SKM-1 (cell line): ENCODE measurements at regions not wholly inside any gene's neighbourhood (a gene's known extent, or its start where the extent isn't known, plus 50 kb on each side); places are given as distances from the start of the nearest gene placed in this dataset.
"Not testable (repeated sequence)": the region's sequence is repeated elsewhere in the genome, so short reads cannot be mapped to it uniquely, and the experiment has no call there.

Experiments used
- DNase-seq: peaks from one replicate; lab custom pipeline; 2025; ENCODE audit not compliant: unreplicated experiment; lab: John Stamatoyannopoulos, UW

DNA sequence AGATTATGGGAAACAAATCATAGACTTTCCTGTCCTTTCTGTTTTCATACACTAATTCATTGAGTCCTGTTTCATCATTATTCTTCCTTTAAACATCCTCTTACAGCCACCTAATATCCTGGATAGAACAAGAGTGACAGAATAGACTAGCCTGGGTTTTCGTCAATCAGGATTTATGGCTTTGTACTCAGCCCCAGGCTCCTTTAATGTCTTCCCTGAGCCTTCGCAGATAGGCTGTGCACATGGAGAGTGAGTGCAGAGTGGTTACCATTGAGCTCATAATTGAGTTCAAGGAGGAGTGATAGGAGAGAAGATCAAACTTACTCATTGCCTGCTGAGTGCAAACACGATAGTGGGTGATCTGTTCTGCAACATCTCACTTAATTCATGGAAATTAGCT is 304.9 kb downstream of the TDRD3 start:
- DNase-seq, result no peak

DNA sequence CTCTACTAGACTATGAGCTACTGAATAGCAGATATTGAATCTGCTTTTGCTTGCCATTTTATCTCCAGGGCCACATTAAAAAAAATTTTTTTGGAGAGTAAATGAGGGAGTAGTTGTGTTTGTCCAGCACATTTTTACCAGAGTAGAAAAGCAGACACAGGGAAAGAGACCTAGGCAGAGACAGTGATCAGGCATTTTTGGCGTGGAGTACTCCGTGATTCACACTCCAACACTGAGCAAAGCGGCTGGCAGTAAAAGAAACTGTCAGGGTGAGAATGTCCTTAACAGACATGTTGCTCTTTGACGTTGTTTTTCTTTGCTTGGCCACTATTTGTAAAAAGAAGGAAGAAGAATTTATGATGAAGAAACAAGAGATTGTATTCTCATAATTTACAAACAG is 304.0 kb downstream of the TDRD3 start:
- DNase-seq, result no peak

DNA sequence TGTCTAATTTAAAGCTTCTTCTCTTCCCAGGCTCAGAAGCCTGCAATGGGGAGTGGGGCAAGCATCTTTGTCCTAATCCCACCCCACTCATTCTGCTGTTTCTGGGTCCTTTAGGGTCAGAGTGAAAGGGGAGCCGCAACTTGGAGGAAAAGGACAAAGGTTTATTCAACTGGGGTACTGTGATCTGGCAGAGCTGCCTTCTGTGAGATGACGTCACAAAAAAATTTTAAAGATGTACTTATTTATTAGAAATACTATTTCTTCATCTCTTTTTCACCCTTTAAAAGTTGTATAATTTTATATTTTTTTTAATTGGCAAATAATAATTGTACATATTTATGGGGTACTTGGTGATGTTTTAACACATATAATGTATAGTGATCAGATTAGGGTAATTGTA is 302.6 kb downstream of the TDRD3 start:
- no peak for DNase-seq

DNA sequence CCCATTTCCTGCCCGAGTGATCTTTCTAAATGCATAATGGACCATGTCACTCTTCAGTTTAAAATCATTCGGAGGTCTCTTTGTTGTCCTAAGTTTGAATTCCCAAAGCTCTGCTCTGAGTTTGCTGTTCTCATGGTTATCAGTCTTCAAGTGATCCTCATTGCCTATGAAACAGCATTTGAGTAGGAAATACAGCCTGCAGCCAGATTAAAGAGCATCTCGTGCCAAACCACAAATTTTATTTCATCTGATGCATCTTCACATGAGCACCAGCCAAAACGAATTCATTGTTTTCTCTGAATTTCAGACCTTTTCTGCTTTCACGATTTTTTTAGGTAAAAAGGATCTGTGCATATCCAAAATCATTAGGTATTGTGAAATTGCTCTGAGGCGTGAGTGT is 299.6 kb downstream of the TDRD3 start:
- DNase-seq, result no peak

DNA sequence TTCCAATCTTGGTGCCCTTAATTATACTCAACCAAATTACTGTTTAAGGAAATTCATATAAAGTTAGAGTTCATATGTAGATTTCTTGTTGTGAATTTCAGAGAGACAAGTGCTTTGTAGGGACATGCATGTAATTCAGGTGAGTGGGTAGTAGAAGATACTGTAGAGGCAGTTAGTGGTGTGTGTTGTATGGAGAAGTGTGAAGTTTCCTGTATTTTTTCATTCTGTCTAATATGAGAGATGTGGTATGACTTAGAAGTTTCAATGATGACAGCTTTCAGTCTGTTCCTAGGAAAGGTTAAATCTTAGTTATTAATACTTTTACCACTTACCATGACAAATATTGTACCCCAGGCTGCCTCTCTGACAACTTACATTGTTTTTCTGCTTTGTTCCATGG is 294.2 kb downstream of the TDRD3 start:
- DNase-seq, result no peak

DNA sequence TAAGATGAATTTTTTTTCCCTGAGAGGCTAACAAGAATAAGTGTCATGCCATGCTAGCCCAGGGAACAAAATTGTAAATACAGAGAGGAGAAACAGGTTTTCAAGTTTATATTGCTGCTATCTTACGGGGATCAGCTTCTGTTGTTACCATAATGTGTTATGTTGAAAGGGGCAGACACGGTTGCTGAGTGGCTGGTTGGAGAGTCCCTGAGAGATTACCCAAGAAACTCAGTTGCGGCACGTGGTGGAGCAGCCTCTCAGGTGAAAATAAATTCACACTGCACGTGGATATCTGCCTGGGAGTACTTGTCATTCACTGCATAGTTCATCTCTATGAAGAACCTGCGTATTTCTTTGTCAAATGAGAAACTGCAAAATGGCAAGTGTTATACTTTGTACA is 293.6 kb downstream of the TDRD3 start:
- no peak for DNase-seq

DNA sequence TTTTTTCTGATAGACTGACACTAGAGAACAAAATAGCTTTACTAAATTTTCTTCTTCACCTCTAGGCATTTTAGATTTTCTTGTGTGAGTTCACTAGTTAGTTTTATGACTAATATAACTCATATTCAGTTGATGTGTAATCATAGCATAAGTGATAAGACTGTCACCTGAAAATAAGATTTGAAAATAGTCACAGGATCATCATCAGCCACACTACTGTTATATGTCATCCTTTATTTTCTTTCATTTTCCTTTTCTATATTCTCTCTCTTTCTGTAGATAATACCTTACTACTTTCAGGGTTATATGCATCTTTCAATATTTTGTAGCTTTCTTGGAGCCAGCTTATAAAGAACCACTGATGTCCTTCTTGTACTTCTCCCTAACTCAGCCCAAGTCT is 292.6 kb downstream of the TDRD3 start:
- DNase-seq, result no peak

DNA sequence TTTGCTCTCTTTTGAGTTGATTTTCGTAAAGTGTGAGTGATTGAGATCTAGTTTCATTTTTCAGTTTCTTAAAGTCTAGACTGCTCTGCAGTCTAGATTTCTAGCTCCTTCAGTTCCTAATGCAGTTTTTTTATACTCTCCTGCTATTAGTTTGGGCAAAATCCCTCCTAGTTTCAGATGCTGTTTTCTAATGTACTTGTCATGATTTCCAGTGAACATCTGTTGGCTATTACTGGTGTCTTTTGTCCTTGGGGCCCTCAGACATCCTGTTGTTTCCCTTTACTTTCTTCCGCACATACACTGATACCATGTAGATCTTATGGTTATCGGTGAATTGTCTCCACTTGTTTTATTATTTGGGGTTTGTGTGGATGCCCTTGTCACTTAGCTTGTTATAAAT is 292.1 kb downstream of the TDRD3 start:
- DNase-seq, result no peak

DNA sequence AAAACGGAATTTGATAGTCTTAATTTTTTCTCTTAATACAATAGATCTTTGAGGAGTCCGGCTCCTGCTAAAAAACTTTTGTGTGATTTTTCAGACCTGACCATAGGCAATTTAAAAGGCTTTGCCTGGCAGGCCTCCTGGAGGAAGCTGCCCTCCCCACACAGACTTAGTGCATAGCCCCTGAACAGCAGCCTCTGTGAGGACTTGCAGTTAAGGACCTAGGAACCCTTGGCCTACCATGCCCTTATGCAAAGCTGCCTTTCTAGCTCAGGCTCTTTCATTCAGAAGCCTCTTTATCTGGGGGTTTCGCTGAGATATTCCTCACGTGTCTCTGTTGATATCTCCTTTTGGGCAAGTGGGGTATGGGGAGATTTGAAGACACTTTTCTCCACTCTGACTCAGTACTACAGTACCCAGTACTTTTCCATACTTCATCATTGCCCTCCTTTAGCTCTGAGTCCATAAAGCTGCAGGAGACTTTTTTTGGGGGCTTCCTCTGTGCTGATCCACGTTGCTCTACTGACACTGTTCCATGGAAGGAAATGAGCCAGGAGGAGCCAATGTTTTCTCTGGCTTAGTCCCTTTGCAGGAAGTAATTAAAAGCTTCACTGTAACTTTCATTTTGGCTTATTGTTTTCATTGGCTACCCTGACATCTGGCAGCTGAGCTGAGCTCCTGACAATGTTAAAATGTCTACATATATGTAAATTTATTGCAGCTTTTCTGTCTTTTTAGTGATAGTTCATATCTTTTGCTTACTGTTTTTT is 283.1 kb downstream of the TDRD3 start:
- no peak for DNase-seq

DNA sequence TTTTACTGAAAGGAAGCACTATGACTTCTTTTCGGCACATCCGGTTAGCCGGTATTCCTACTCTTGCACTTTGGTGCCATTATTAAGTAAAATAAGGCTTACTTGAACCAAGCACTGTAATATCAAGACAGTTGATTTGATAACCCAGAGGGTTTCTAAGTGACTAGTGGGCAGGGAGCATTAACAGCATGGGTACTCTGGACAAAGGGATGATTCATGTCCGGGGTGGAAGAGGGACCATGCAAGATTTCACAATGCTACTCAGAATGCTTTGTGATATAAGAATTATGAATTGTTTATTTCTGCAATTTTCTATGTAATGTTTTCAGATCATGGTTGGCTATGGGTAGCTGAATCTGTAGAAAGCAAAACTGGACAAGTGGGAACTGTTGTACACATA is 282.1 kb downstream of the TDRD3 start:
- DNase-seq, result no peak

DNA sequence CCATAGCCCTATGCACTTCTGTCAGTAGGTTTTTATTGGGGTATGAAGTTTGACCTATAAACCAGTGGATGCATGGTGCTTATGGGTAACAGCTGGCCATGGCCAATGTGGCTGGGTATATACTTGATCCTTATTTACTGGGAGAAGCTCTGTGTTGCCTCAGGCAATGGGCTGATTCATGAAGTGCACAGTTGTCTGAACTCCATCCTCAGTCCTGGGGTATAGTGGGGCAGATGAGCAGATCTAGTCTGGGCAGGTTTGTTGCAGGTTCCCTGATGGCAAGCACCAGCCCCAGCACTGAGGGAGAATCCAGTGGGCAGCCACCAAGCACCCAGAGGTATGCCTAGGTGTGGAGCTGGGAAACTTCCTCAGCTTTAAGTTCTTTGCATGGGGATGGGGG is 274.4 kb downstream of the TDRD3 start:
- DNase-seq, result no peak

DNA sequence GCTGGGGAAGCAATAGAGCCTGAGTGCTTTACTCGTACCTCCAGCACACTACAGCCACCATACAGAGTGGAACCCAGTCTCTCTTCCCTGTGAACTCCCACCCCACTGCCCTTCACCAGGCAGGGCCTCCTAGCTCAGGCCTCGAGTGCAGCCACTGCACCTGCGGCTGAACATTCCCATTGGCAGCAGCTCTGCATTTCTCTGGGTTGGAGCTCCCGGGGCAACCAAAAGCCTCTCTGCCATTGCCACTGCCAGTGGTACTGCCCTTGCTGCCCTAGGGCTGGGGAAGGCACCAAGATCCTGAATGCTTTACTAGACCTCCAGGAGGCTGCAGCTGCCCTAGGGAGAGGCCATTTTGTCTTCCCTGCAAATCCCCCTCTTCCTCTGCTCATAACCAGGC is 266.8 kb downstream of the TDRD3 start:
- no peak for DNase-seq

DNA sequence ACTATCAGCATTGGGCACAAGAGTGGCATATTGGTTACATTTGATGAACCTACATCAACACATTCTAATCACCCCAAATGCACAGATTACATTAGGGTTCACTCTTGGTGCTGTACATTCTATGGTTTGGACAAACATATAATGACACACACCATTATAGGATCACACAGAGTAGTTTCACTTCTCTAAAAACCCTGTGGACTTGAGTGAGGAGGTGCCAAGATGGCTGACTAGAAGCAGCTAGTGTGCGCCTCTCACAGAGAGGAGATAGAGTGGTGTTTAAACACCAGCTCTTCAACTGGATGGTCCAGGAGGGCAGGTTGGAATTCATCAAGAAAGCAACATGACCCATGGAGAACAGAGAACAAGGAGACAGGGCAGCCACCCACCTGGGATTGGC is 265.6 kb downstream of the TDRD3 start:
- no peak for DNase-seq

DNA sequence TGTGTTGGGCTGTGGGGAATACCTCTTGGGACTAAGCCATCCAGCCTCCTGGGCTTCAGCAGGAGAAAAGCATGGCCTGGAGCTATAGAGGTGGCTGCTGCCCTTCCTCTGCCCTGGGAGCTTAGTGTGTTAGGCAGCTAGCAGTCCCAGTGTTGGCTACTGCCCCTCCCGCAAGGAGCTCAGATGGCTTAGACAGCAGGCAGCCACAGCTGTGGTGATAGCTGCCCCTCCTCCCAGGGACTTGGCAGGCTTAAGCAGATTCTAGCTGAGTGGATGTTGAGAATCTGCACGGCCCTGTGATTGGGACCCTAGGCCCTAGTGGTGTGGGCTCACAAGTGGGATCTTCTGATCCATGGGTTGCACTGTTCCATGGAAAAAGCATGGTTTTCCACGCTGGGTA is 264.5 kb downstream of the TDRD3 start:
- no peak for DNase-seq

DNA sequence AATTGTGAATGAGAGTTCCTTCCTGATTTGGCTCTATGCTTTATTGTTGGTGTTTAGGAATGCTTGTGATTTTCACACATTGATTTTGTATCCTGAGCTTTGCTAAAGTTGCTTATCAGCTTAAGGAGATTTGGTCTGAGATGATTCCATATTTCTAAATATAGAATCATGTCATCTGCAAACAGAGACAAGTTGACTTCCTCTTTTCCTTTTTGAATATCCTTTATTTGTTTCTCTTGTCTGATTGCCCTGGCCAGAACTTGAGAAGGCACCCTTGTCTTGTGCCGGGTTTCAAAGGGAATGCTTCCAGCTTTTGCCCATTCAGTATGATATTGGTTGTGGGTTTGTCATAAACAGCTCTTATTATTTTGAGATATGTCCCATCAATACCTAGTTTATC is 260.6 kb downstream of the TDRD3 start:
- DNase-seq, result not testable (repeated sequence)

DNA sequence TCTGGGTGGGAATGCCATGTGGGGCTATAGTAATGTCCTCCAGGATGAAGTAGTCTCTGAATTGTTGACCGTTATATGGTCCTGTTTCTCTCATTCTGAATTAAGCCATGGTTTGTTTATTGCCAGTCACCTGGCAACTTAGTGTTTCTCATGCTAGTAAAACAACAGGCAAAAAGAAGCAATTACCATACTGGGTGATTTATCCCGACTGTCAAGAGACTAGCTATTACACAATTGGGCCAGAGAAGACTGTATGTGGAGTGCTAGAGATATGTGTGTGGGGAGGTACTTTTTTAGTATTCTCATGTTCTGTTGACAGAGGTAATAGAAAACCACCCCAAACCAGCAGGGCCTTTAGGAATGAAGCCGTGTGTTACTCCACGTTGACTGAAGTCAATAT is 258.2 kb downstream of the TDRD3 start:
- no peak for DNase-seq

DNA sequence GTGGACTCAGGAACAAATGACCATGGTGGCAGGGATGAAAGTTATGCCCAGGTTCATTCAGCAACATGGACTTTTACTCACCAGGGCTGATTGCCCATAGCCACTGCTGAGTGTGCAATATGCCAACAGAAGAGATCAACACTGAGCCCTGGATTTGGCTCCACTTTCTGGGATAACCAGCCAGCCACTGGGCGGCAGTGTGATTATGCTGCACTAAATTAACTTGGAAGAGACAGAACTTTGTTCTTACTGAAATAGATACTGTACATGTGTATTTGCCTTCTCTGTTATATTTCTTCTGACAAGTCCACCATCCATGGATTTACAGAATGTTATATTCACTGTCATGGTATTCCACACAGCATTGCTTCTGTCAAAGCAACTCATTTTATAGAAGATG is 257.4 kb downstream of the TDRD3 start:
- no peak for DNase-seq

DNA sequence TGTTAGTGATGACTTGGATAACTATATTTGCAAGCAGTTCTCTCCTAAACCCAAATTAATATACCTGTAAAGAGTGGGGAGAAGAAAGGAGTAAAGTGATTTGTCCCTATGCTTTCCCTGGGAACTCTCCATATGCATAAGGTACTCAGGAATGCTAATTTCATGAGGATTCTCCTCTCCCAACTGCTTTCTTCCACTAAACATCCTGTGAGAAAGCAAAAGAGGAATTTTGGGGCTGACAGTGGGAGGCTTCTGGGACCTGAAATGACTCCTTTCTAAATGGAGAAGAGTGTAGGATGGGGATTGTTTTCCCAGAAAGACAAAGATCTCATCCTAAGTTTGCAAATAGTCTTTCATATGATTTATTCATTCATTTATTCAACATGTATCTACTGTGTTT is 250.5 kb downstream of the TDRD3 start:
- no peak for DNase-seq

DNA sequence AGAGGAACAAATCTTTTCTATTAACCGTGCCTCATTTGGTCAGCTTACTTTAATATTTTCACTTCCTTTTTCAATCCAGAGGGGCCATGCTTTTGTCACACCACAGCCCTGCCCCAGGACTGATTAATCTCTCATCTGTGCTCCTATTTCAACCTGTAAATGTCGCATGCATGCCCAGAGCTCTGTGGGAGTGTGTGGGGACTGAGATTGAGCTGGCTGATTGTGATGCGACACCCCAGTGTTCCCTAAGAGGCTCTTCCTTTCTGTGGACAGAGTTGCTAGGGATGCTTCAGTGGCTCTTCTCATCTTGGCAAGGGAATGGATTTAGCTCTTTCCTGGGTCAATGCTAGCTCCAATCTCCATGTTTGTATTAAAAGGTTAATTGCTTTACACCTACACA is 249.6 kb downstream of the TDRD3 start:
- DNase-seq, result no peak

DNA sequence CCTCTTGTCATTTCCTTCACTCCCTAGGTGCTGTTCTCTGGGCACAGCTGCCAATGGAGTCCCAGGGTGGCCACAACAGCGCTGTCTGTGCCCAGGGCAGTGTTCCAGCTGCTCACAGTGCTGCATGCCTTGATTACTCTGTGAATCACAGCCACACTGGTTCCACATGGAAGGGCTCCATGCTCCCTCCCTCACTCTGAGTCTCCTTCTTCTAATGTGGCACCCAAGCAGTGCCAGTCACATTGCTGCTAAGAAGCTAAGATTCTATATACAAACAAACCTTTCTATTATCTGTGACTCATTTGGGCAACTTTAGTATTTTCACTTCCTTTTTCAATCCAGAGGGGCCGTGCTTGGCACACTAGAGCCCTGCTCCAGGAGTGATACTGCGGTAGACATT is 248.7 kb downstream of the TDRD3 start:
- DNase-seq, result no peak

DNA sequence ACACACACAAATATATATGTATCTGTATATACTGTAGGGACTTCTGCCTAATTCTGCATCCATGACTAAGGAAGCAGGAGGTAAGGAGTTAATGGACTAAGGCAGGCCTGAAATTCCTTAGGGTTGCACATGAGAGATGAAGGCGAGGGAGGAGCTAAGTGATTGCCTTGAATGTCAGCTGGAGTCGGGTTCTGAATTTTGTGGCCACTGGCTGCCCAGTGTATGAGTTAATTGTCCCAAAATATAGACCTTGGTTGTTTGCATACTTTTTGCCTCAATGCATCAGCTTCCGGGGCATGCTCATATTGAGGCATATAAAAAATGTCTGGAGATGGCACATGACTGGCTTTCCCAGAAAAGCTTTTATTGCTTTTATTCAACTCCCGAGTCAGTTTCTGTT is 245.5 kb downstream of the TDRD3 start:
- DNase-seq, result no peak

DNA sequence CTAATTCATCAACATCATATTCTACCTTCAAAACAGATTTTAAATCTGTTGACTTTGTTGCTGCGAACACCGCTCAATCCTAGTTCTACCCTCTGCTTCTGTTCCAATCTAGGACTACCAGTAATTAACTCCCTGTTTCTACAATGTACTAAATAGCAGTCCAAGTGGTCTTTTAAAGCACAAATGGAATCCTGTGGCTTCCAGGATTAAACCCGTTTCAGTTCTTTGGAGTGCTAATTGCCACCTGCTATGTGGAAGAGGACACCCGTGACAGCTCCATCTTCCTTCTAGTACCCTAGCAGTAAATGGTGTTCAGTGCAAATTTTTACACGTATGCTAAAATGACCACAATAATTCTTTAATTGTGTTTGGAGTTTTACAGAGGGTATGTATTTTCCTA is 232.1 kb downstream of the TDRD3 start:
- DNase-seq, result no peak

DNA sequence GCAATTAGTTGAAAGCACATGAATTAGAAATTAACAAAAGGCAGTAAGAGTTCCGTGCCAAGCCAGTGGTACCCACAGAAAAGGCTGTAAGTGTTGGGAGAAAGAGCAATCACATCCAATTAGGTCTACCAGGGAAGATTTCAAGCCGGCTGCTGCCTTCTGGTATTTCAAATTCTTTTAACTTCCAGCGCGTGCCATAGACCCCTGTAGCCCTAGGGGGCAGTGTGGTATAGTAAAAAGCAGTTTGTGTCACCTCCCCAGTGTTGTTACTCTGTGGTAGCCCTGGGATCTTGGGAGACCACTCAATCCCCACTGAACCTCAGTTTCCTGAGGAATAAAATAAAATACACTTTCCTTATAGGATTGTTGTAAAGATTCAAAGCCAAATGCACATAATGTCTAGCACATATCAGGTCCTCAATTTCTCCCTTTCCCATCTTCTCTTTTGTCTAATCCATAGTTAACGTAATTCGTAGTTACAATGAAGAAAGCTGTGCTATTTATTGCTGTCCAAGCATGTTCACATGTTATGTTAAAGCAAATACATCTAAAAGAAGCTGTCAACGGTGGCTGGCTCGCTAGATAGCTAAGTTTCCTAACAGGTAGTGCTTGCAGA is 230.2 kb downstream of the TDRD3 start:
- peak; percentile 37 for DNase-seq
